SK-N-SH (cell line): ENCODE measurements at regions not wholly inside any gene's neighbourhood (a gene's known extent, or its start where the extent isn't known, plus 50 kb on each side); places are given as distances from the start of the nearest gene placed in this dataset.

ENCODE experiments used
- CTCF ChIA-PET: fragments of 300-600, 350-600 bp; formaldehyde crosslinking; extraction: SDS; loops from one replicate; lab custom pipeline; 2021; lab: Yijun Ruan, JAX
- POLR2A ChIA-PET: fragments of 350-600 bp; sonication (Branson Sonifier 250); formaldehyde crosslinking; extraction: SDS; loops from one replicate; lab custom pipeline; 2020; ENCODE audit warnings: antibody characterized with exemption, inconsistent platforms; lab: Yijun Ruan, JAX
- DNase-seq: peaks from one replicate; pipeline ENCODE4 v3.0.0; 2012
- H2AFZ ChIP-seq: fragments of 200-600 bp; sonication (generic); 2 replicates; pipeline ENCODE4 v1.8.1; 2016; ENCODE audit warnings: antibody characterized with exemption, mild to moderate bottlenecking, low read depth
- H3F3A ChIP-seq: fragments of 200-600 bp; sonication (generic); replicated peaks from 2 replicates; pipeline ENCODE3; 2016; ENCODE audit warnings: antibody characterized with exemption, mild to moderate bottlenecking; ENCODE audit not compliant: insufficient read depth
- H3K27ac ChIP-seq, 2 experiments: fragments of 200-500 bp in 1 of 2; fragments of 200-600 bp in 1 of 2; sonication (Bioruptor generic) in 1 of 2; sonication (generic), shearing (Covaris generic) in 1 of 2; 2 replicates each; pipeline versions ENCODE4 v1.5.1 to v1.6.1; 2014 to 2016; ENCODE audit warnings: low read depth in 2 of 2, inconsistent platforms in 1 of 2, low read length in 1 of 2, mild to moderate bottlenecking in 1 of 2, mixed read lengths in 1 of 2
- H3K27me3 ChIP-seq: fragments of 200-600 bp; sonication (generic), shearing (Covaris generic); 2 replicates; pipeline ENCODE4 v1.6.1; 2016; ENCODE audit warnings: mixed run types; ENCODE audit not compliant: insufficient read depth
- H3K36me3 ChIP-seq, 2 experiments: fragments of 200-500 bp in 1 of 2; fragments of 200-600 bp in 1 of 2; sonication (Bioruptor generic) in 1 of 2; sonication (generic) in 1 of 2; replicated peaks in 1 of 2; 2 replicates each; pipeline versions ENCODE3 to v1.5.1; 2014 to 2016; ENCODE audit warnings: low read length in 1 of 2, mild to moderate bottlenecking in 1 of 2; ENCODE audit not compliant: insufficient read depth in 2 of 2, control insufficient read depth in 1 of 2
- H3K4me1 ChIP-seq, 2 experiments: fragments of 200-500 bp in 1 of 2; fragments of 200-600 bp in 1 of 2; sonication (Bioruptor generic) in 1 of 2; sonication (generic), shearing (Covaris generic) in 1 of 2; 2 replicates each; pipeline versions ENCODE4 v1.5.1 to v1.6.1; 2014 to 2016; ENCODE audit warnings: low read depth in 1 of 2, low read length in 1 of 2, mixed run types in 1 of 2; ENCODE audit not compliant: insufficient read depth in 2 of 2, control insufficient read depth in 1 of 2
- H3K4me2 ChIP-seq: fragments of 200-600 bp; sonication (generic), shearing (Covaris generic); 2 replicates; pipeline ENCODE4 v1.6.1; 2017; ENCODE audit warnings: mixed run types
- H3K4me3 ChIP-seq, 2 experiments: fragments of 200-500 bp in 1 of 2; fragments of 200-600 bp in 1 of 2; sonication (Bioruptor generic) in 1 of 2; sonication (generic), shearing (Covaris generic) in 1 of 2; 2 replicates each; pipeline versions ENCODE4 v1.5.1 to v1.8.1; 2014 to 2016; ENCODE audit warnings: low read depth in 2 of 2, inconsistent platforms in 1 of 2, low read length in 1 of 2, mild to moderate bottlenecking in 1 of 2, mixed read lengths in 1 of 2, moderate library complexity in 1 of 2
- H3K79me2 ChIP-seq: fragments of 200-600 bp; sonication (generic); 2 replicates; pipeline ENCODE4 v1.8.1; 2017; ENCODE audit warnings: mild to moderate bottlenecking; ENCODE audit not compliant: insufficient read depth
- H3K9ac ChIP-seq: fragments of 200-600 bp; sonication (generic); 2 replicates; pipeline ENCODE4 v1.6.1; 2017; ENCODE audit warnings: mixed run types
- H3K9me2 ChIP-seq: fragments of 200-600 bp; sonication (generic); 2 replicates; pipeline ENCODE4 v1.6.1; 2017; ENCODE audit warnings: mixed run types
- H3K9me3 ChIP-seq: fragments of 200-600 bp; sonication (generic); 2 replicates; pipeline ENCODE4 v1.6.1; 2017; ENCODE audit warnings: mixed run types, mild to moderate bottlenecking, moderate library complexity
- H4K20me1 ChIP-seq: fragments of 200-600 bp; sonication (generic); 2 replicates; pipeline ENCODE4 v1.6.1; 2017; ENCODE audit warnings: mild to moderate bottlenecking, mixed run types; ENCODE audit not compliant: insufficient read depth
- CHD2 ChIP-seq: fragments of 150-350 bp; IDR thresholded peaks from 2 replicates; pipeline ENCODE4 v1.6.1; 2018; ENCODE audit warnings: low read length; ENCODE audit not compliant: partially characterized antibody
- EP300 ChIP-seq, 2 experiments: IDR thresholded peaks; 2 replicates each; pipeline versions ENCODE4 v1.4.0 to v1.6.1; 2012; ENCODE audit warnings: borderline replicate concordance in 1 of 2, low read depth in 1 of 2, low read length in 1 of 2
- FOSL2 ChIP-seq: IDR thresholded peaks from 2 replicates; pipeline ENCODE4 v1.4.0; 2012; ENCODE audit warnings: low read depth, mild to moderate bottlenecking, moderate library complexity, borderline replicate concordance
- GABPA ChIP-seq: IDR thresholded peaks from 2 replicates; pipeline ENCODE4 v1.4.0; 2012; ENCODE audit warnings: low read depth, mild to moderate bottlenecking
- GATA2 ChIP-seq: sonication (generic); formaldehyde crosslinking; IDR thresholded peaks from 2 replicates; pipeline ENCODE4 v1.5.0; 2020; ENCODE audit warnings: mild to moderate bottlenecking, missing genetic modification reagents
- IRF3 ChIP-seq: fragments of 150-350 bp; IDR thresholded peaks from 2 replicates; pipeline ENCODE4 v1.6.1; 2016; ENCODE audit warnings: mild to moderate bottlenecking, low read depth, low read length
- MAX ChIP-seq: IDR thresholded peaks from 2 replicates; pipeline ENCODE4 v1.4.0; 2012; ENCODE audit warnings: low read depth
- MEF2A ChIP-seq: IDR thresholded peaks from 2 replicates; pipeline ENCODE4 v1.4.0; 2012; ENCODE audit warnings: low read depth, borderline replicate concordance
- RCOR1 ChIP-seq: fragments of 150-350 bp; IDR thresholded peaks from 2 replicates; pipeline ENCODE4 v1.6.1; 2017; ENCODE audit warnings: antibody characterized with exemption, low read length
- REST ChIP-seq: IDR thresholded peaks from 2 replicates; pipeline ENCODE4 v1.6.1; 2012; ENCODE audit warnings: mild to moderate bottlenecking, low read depth, low read length, moderate library complexity
- RFX5 ChIP-seq: IDR thresholded peaks from 2 replicates; pipeline ENCODE4 v1.6.1; 2012; ENCODE audit warnings: mild to moderate bottlenecking, improper control_type of control experiment, low read length
- SMC3 ChIP-seq: IDR thresholded peaks from 2 replicates; pipeline ENCODE4 v1.6.1; 2012; ENCODE audit warnings: low read depth, low read length, improper control_type of control experiment
- TCF12 ChIP-seq: IDR thresholded peaks from 2 replicates; pipeline ENCODE4 v1.4.0; 2012
- TEAD4 ChIP-seq: IDR thresholded peaks from 2 replicates; pipeline ENCODE4 v1.4.0; 2012; ENCODE audit warnings: mild to moderate bottlenecking, borderline replicate concordance; ENCODE audit not compliant: insufficient read depth
- USF1 ChIP-seq: IDR thresholded peaks from 2 replicates; pipeline ENCODE4 v1.4.0; 2012; ENCODE audit warnings: low read depth, borderline replicate concordance
- ZBTB33 ChIP-seq: IDR thresholded peaks from 2 replicates; pipeline ENCODE4 v1.4.0; 2012; ENCODE audit warnings: low read depth, borderline replicate concordance
- WGBS: methylation state at CpG from one replicate; pipeline ENCODE4 v1.1.6; 2017; ENCODE audit warnings: low lambda C conversion rate; 5-methylcytosine and 5-hydroxymethylcytosine counted together

- Histone ChIP-seq H3K27me3 (no peaks in the 10 kb centered on the region), H2AFZ (no peak overlapping the region), H4K20me1 (no peaks in the 10 kb centered on the region), H3K9me2 (no peaks in the 10 kb centered on the region), H3K36me3 (no peaks in the 10 kb centered on the region), H3K79me2 (no peaks in the 10 kb centered on the region), H3K4me2 (no peak overlapping the region), H3K9me3 (no peaks in the 10 kb centered on the region), H3K27ac (no peak overlapping the region), H3F3A (no peaks in the 10 kb centered on the region), H3K4me3 (no peak overlapping the region), H3K9ac (no peak overlapping the region), H3K4me1 (no peaks in the 10 kb centered on the region)
- ChIA-PET POLR2A (no interaction called here), CTCF (no interaction called here)
- no peak for DNase-seq
- TF ChIP-seq MAX (no peak), MEF2A (no peak), USF1 (no peak), GABPA (no peak), IRF3 (no peak)
Observed at GRCh38 chr1:187143783-187144182, 315.0 kb downstream of the PLA2G4A start.

- Histone ChIP-seq H3K4me1 (no peaks in the 10 kb centered on the region), H3K36me3 (no peaks in the 10 kb centered on the region), H3K9me2 (no peaks in the 10 kb centered on the region), H3K9ac (no peak overlapping the region), H3K79me2 (no peaks in the 10 kb centered on the region), H3K4me2 (no peak overlapping the region), H3K4me3 (no peak overlapping the region), H4K20me1 (no peaks in the 10 kb centered on the region)
- no peak for DNase-seq
- CTCF ChIA-PET: no interaction called here
- TF ChIP-seq TCF12 (no peak), ZBTB33 (no peak), FOSL2 (no peak), USF1 (no peak), SMC3 (no peak), GATA2 (no peak), IRF3 (no peak), REST (no peak), TEAD4 (no peak), RCOR1 (no peak), EP300 (IDR thresholded peaks at IDR 0.05; ENCODE audit: borderline replicate concordance in 1 of 2, low read depth in 1 of 2, low read length in 1 of 2) (no peak), CHD2 (no peak), RFX5 (no peak)
- TF ChIP-seq, all 33 proteins: peak for 0
- no peaks in the 10 kb centered on the region for H3F3A ChIP-seq
- POLR2A ChIA-PET: no interaction called here
- H3K9me3 ChIP-seq: no peaks in the 10 kb centered on the region
- H3K27ac ChIP-seq: no peak overlapping the region
- H3K27me3 ChIP-seq: no peaks in the 10 kb centered on the region
- H2AFZ ChIP-seq: no peak overlapping the region
- 7% methylated on average over 1 of the region's 1 CpG for WGBS
Observed at GRCh38 chr1:187146388-187146787, 317.6 kb downstream of the PLA2G4A start.
